Prostate gland (tissue), 2 donors: ENCODE measurements at regions not wholly inside any gene's neighbourhood (a gene's known extent, or its start where the extent isn't known, plus 50 kb on each side); places are given as distances from the start of the nearest gene placed in this dataset.

Source experiments
- POLR2A ChIP-seq: fragments of 450-650 bp; IDR thresholded peaks from one replicate; pipeline ENCODE4 v1.6.1; 2016; ENCODE audit warnings: antibody characterized with exemption, mild to moderate bottlenecking
- POLR2AphosphoS5 ChIP-seq: sonication (generic); formaldehyde crosslinking; IDR thresholded peaks from one replicate; pipeline ENCODE4 v1.6.1; 2017; ENCODE audit warnings: antibody characterized with exemption
- TF ChIP-seq, protein P1 (sequence below), 4 experiments: fragments of 200-600 bp in 2 of 4; fragments of 450-650 bp in 2 of 4; sonication (generic) in 2 of 4; IDR thresholded peaks; 1 replicate in 3 of 4; 2 replicates in 1 of 4; pipeline ENCODE4 v1.5.1; 2016 to 2019; ENCODE audit warnings: antibody characterized with exemption in 4 of 4, mild to moderate bottlenecking in 2 of 4, moderate library complexity in 2 of 4

DNA sequence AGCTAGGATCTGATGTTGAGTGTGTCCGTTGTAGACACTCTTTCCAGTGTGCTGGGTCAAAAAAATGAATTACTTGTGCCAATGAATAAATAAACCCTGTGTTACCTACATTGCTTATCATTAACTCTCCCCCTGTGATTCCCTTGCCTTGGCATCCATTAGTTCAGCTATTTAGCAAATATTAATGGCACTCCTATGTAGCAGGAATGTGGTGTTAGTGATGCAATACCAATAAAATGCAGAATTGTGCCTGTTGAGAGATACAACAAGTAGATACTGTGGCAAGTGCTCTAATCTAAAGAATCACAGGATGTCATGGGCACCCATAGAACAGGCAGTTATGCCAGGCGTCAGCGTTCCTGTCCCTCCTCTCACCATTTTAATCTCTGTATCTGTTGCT is 343.2 kb downstream of the PMP22 start:
- TF ChIP-seq, protein P1, sequence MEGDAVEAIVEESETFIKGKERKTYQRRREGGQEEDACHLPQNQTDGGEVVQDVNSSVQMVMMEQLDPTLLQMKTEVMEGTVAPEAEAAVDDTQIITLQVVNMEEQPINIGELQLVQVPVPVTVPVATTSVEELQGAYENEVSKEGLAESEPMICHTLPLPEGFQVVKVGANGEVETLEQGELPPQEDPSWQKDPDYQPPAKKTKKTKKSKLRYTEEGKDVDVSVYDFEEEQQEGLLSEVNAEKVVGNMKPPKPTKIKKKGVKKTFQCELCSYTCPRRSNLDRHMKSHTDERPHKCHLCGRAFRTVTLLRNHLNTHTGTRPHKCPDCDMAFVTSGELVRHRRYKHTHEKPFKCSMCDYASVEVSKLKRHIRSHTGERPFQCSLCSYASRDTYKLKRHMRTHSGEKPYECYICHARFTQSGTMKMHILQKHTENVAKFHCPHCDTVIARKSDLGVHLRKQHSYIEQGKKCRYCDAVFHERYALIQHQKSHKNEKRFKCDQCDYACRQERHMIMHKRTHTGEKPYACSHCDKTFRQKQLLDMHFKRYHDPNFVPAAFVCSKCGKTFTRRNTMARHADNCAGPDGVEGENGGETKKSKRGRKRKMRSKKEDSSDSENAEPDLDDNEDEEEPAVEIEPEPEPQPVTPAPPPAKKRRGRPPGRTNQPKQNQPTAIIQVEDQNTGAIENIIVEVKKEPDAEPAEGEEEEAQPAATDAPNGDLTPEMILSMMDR (IDR thresholded peaks at IDR 0.05) = no peak
- TF ChIP-seq POLR2A (no peak), POLR2AphosphoS5 (no peak)
